ENCODE measurements at regions not wholly inside any gene's neighbourhood (a gene's known extent, or its start where the extent isn't known, plus 50 kb on each side); places are given as distances from the start of the nearest gene placed in this dataset.

DNA sequence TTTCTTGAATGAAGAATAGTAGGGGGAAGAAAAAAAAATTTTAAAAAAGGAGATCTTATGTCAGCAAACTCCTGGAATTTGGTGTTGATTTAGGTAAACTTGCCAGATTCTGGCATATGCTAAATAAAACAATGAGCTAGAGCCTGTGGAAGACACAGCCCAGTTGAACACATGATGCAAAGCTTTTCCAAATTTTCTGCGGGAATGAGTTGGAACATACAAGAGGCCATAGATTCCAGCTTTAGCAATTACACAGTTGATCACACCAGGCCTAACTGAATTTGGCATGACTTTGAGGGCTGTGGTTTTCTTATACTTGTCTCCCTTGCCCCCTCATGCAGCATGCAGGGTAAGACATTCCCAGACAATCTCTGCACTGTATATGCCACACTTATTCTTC is 297.0 kb downstream of the SH3GL2 start:
- H3K9ac ChIP-seq (ENCODE audit: low read length) = no peak overlapping the region
- Mint-ChIP-seq H3K36me3 (ENCODE audit: low read depth, unreplicated experiment) (no peaks in the 10 kb centered on the region), H3K27me3 (ENCODE audit: low read depth, unreplicated experiment) (no peaks in the 10 kb centered on the region), H3K4me1 (ENCODE audit: low read depth, unreplicated experiment) (no peaks in the 10 kb centered on the region), H3K27ac (ENCODE audit: unreplicated experiment) (no peak overlapping the region), H3K9me3 (ENCODE audit: unreplicated experiment) (peaks cover 4% of the 10 kb centered on the region), H3K4me3 (ENCODE audit: unreplicated experiment) (no peak overlapping the region)
- FAIRE-seq (no peak), DNase-seq (ENCODE audit: low read depth) (no peak)
- no peaks in the 10 kb centered on the region for H3K36me3 ChIP-seq (ENCODE audit: insufficient read depth, low read length)
- H3K79me2 ChIP-seq (ENCODE audit: insufficient read depth, low read length) = no peaks in the 10 kb centered on the region
- no peak overlapping the region for H3K4me2 ChIP-seq (ENCODE audit: low read length)
- H4K20me1 ChIP-seq (ENCODE audit: insufficient read depth, low read length) = no peaks in the 10 kb centered on the region
- no peak overlapping the region for H3K27ac ChIP-seq (ENCODE audit: low read depth, low read length)
- H3K4me3 ChIP-seq (ENCODE audit: insufficient read depth, low read depth, low read length) = no peak overlapping the region
- no peaks in the 10 kb centered on the region for H3K4me1 ChIP-seq (ENCODE audit: insufficient read depth, low read length)
- no peak overlapping the region for H2AFZ ChIP-seq (ENCODE audit: low read depth, low read length)
- H3K27me3 ChIP-seq (ENCODE audit: insufficient read depth, low read length) = no peaks in the 10 kb centered on the region
- TF ChIP-seq, protein P1, sequence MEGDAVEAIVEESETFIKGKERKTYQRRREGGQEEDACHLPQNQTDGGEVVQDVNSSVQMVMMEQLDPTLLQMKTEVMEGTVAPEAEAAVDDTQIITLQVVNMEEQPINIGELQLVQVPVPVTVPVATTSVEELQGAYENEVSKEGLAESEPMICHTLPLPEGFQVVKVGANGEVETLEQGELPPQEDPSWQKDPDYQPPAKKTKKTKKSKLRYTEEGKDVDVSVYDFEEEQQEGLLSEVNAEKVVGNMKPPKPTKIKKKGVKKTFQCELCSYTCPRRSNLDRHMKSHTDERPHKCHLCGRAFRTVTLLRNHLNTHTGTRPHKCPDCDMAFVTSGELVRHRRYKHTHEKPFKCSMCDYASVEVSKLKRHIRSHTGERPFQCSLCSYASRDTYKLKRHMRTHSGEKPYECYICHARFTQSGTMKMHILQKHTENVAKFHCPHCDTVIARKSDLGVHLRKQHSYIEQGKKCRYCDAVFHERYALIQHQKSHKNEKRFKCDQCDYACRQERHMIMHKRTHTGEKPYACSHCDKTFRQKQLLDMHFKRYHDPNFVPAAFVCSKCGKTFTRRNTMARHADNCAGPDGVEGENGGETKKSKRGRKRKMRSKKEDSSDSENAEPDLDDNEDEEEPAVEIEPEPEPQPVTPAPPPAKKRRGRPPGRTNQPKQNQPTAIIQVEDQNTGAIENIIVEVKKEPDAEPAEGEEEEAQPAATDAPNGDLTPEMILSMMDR (IDR thresholded peaks at IDR 0.05; ENCODE audit: insufficient read depth, low read depth, low read length) = no peak
- no peak for TF ChIP-seq EZH2 (IDR thresholded peaks at IDR 0.05; ENCODE audit: insufficient read depth, low read length)
- H3K9me3 ChIP-seq (ENCODE audit: insufficient read depth, low read depth, low read length) = peaks cover 3% of the 10 kb centered on the region

DNA sequence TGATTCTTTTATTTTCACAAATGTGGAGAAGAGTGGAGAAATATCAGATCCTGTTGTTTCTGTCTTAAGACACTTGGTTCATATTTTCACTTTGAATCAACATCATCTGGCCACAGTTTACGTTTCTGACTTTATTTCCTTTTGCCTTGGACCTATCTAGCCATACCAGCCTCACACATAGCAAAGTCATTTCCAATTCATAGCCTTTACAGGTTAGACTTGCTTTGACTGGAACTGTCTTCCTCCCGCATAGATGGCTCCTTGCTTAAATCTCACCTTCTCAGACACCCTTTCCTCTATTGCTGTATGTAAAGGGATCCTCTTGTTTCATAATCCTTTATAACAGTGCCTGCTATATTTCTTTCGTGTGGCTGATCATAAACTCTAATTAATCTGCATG is 297.8 kb downstream of the SH3GL2 start:
- Histone ChIP-seq H3K4me3 (ENCODE audit: insufficient read depth, low read depth, low read length) (no peak overlapping the region), H3K79me2 (ENCODE audit: insufficient read depth, low read length) (no peaks in the 10 kb centered on the region), H4K20me1 (ENCODE audit: insufficient read depth, low read length) (no peaks in the 10 kb centered on the region), H3K36me3 (ENCODE audit: insufficient read depth, low read length) (no peaks in the 10 kb centered on the region), H3K4me2 (ENCODE audit: low read length) (no peak overlapping the region), H2AFZ (ENCODE audit: low read depth, low read length) (no peak overlapping the region), H3K9ac (ENCODE audit: low read length) (no peak overlapping the region), H3K27me3 (ENCODE audit: insufficient read depth, low read length) (no peaks in the 10 kb centered on the region), H3K4me1 (ENCODE audit: insufficient read depth, low read length) (no peaks in the 10 kb centered on the region), H3K27ac (ENCODE audit: low read depth, low read length) (no peak overlapping the region), H3K9me3 (ENCODE audit: insufficient read depth, low read depth, low read length) (peaks cover 3% of the 10 kb centered on the region)
- Mint-ChIP-seq H3K36me3 (ENCODE audit: low read depth, unreplicated experiment) (no peaks in the 10 kb centered on the region), H3K4me3 (ENCODE audit: unreplicated experiment) (no peak overlapping the region), H3K27me3 (ENCODE audit: low read depth, unreplicated experiment) (no peaks in the 10 kb centered on the region), H3K27ac (ENCODE audit: unreplicated experiment) (no peak overlapping the region), H3K9me3 (ENCODE audit: unreplicated experiment) (peaks cover 4% of the 10 kb centered on the region), H3K4me1 (ENCODE audit: low read depth, unreplicated experiment) (no peaks in the 10 kb centered on the region)
- FAIRE-seq = no peak
- DNase-seq (ENCODE audit: low read depth) = no peak
- TF ChIP-seq, protein P1 (IDR thresholded peaks at IDR 0.05; ENCODE audit: insufficient read depth, low read depth, low read length) = no peak
- TF ChIP-seq EZH2 (IDR thresholded peaks at IDR 0.05; ENCODE audit: insufficient read depth, low read length) = no peak

GRCh38 chr9:17878810-17879370 is 300.0 kb downstream of the SH3GL2 start:
- Histone ChIP-seq H3K4me2 (ENCODE audit: low read length) (no peak overlapping the region), H3K4me1 (ENCODE audit: insufficient read depth, low read length) (no peaks in the 10 kb centered on the region), H3K27me3 (ENCODE audit: insufficient read depth, low read length) (no peaks in the 10 kb centered on the region), H3K9me3 (ENCODE audit: insufficient read depth, low read depth, low read length) (no peaks in the 10 kb centered on the region), H3K9ac (ENCODE audit: low read length) (no peak overlapping the region), H4K20me1 (ENCODE audit: insufficient read depth, low read length) (no peaks in the 10 kb centered on the region), H3K27ac (ENCODE audit: low read depth, low read length) (no peak overlapping the region), H3K79me2 (ENCODE audit: insufficient read depth, low read length) (no peaks in the 10 kb centered on the region), H2AFZ (ENCODE audit: low read depth, low read length) (no peak overlapping the region), H3K36me3 (ENCODE audit: insufficient read depth, low read length) (no peaks in the 10 kb centered on the region), H3K4me3 (ENCODE audit: insufficient read depth, low read depth, low read length) (no peak overlapping the region)
- no peak for TF ChIP-seq EZH2 (IDR thresholded peaks at IDR 0.05; ENCODE audit: insufficient read depth, low read length)
- TF ChIP-seq, protein P1 (IDR thresholded peaks at IDR 0.05; ENCODE audit: insufficient read depth, low read depth, low read length) = no peak
- H3K27me3 Mint-ChIP-seq (ENCODE audit: low read depth, unreplicated experiment) = no peaks in the 10 kb centered on the region
- H3K27ac Mint-ChIP-seq (ENCODE audit: unreplicated experiment) = no peak overlapping the region
- no peaks in the 10 kb centered on the region for H3K36me3 Mint-ChIP-seq (ENCODE audit: low read depth, unreplicated experiment)
- H3K4me1 Mint-ChIP-seq (ENCODE audit: low read depth, unreplicated experiment) = no peaks in the 10 kb centered on the region
- H3K9me3 Mint-ChIP-seq (ENCODE audit: unreplicated experiment) = peaks cover 4% of the 10 kb centered on the region
- DNase-seq (ENCODE audit: low read depth) (no peak), FAIRE-seq (no peak)
- no peak overlapping the region for H3K4me3 Mint-ChIP-seq (ENCODE audit: unreplicated experiment)

Measured in astrocyte (in vitro differentiated cells and primary cell).